ENCODE measurements at regions not wholly inside any gene's neighbourhood (a gene's known extent, or its start where the extent isn't known, plus 50 kb on each side); places are given as distances from the start of the nearest gene placed in this dataset.

DNA sequence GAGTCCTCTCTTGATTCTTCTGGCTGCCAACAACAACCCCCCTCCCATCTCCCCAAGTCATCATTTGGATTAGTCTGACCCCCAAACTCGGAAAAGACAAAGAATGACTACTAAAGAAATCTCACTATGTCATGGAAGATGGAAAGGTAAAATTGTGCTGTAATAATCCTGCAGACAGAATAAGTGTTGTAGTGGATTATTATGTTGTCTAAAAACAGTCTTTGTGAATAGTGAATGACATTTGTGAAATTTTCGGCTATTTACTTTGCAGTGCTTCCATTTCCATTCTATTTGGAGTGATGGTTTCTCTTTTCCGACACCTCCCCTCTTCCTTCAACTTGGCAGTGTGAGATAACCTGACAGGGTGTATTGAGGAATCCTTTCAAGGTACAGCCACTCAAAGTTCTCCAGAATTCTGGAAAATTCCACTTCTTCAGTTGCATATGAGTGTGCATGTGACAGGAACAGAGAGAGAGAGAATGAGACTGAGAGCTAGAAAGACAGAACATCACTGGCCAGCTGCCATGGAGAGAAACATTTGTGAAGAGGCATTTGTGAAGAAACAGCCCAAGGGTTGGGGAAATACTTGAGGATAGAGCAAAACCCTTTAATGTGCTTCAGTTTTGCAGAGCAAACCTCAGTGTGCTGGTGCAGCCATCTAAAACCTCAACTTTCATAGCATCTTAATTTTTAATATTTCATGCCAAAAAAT lies 141.9 kb upstream of the DLX2 start:
- TF ChIP-seq, protein P1, sequence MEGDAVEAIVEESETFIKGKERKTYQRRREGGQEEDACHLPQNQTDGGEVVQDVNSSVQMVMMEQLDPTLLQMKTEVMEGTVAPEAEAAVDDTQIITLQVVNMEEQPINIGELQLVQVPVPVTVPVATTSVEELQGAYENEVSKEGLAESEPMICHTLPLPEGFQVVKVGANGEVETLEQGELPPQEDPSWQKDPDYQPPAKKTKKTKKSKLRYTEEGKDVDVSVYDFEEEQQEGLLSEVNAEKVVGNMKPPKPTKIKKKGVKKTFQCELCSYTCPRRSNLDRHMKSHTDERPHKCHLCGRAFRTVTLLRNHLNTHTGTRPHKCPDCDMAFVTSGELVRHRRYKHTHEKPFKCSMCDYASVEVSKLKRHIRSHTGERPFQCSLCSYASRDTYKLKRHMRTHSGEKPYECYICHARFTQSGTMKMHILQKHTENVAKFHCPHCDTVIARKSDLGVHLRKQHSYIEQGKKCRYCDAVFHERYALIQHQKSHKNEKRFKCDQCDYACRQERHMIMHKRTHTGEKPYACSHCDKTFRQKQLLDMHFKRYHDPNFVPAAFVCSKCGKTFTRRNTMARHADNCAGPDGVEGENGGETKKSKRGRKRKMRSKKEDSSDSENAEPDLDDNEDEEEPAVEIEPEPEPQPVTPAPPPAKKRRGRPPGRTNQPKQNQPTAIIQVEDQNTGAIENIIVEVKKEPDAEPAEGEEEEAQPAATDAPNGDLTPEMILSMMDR (IDR thresholded peaks at IDR 0.05): no peak
- TF ChIP-seq TAF1 (IDR thresholded peaks at IDR 0.05; ENCODE audit: borderline replicate concordance, low read depth, low read length) (no peak), YY1 (IDR thresholded peaks at IDR 0.05; ENCODE audit: low read depth) (no peak), MXI1 (IDR thresholded peaks at IDR 0.05; ENCODE audit: low read depth, low read length) (no peak), EP300 (IDR thresholded peaks at IDR 0.05; ENCODE audit: borderline replicate concordance in 1 of 2, low read depth in 1 of 2, low read length in 1 of 2) (no peak), RFX5 (IDR thresholded peaks at IDR 0.05; ENCODE audit: low read length) (no peak), POLR2AphosphoS5 (IDR thresholded peaks at IDR 0.05; ENCODE audit: low read depth, low read length) (no peak), GATA2 (CRISPR knock-in tag; IDR thresholded peaks at IDR 0.05) (no peak), RAD21 (IDR thresholded peaks at IDR 0.05; ENCODE audit: low read length) (no peak), EZH2phosphoT487 (IDR thresholded peaks at IDR 0.05; ENCODE audit: borderline replicate concordance, low read depth) (no peak)
- TF ChIP-seq, protein P2, sequence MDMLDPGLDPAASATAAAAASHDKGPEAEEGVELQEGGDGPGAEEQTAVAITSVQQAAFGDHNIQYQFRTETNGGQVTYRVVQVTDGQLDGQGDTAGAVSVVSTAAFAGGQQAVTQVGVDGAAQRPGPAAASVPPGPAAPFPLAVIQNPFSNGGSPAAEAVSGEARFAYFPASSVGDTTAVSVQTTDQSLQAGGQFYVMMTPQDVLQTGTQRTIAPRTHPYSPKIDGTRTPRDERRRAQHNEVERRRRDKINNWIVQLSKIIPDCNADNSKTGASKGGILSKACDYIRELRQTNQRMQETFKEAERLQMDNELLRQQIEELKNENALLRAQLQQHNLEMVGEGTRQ (IDR thresholded peaks at IDR 0.05; ENCODE audit: borderline replicate concordance, low read depth, low read length): no peak
- TF ChIP-seq, protein P3, sequence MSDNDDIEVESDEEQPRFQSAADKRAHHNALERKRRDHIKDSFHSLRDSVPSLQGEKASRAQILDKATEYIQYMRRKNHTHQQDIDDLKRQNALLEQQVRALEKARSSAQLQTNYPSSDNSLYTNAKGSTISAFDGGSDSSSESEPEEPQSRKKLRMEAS (IDR thresholded peaks at IDR 0.05; ENCODE audit: low read depth): no peak
- TF ChIP-seq, protein P4, sequence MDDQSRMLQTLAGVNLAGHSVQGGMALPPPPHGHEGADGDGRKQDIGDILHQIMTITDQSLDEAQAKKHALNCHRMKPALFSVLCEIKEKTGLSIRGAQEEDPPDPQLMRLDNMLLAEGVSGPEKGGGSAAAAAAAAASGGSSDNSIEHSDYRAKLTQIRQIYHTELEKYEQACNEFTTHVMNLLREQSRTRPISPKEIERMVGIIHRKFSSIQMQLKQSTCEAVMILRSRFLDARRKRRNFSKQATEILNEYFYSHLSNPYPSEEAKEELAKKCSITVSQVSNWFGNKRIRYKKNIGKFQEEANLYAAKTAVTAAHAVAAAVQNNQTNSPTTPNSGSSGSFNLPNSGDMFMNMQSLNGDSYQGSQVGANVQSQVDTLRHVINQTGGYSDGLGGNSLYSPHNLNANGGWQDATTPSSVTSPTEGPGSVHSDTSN (IDR thresholded peaks at IDR 0.05): no peak
